Ammon's horn (tissue), 1 donor: ENCODE measurements at regions not wholly inside any gene's neighbourhood (a gene's known extent, or its start where the extent isn't known, plus 50 kb on each side); places are given as distances from the start of the nearest gene placed in this dataset.
"Not testable (repeated sequence)": the region's sequence is repeated elsewhere in the genome, so short reads cannot be mapped to it uniquely, and the experiment has no call there.

Experiments
- DNase-seq: peaks from one replicate; pipeline ENCODE4 v3.0.0-alpha.2; 2016; ENCODE audit warnings: low spot score

- DNase-seq: no peak
These were observed 142.4 kb downstream of the FCRL5 start for GRCh38 chr1:157409927-157410326.

GRCh38 chr1:157407917-157408525 is 144.3 kb downstream of the FCRL5 start:
- DNase-seq: no peak

GRCh38 chr1:157407367-157407766 is 144.9 kb downstream of the FCRL5 start:
- no peak for DNase-seq

GRCh38 chr1:157405662-157406061 is 146.7 kb downstream of the FCRL5 start:
- DNase-seq: no peak

GRCh38 chr1:157404614-157405013 is 147.7 kb downstream of the FCRL5 start:
- no peak for DNase-seq

GRCh38 chr1:157404063-157404501 is 148.2 kb downstream of the FCRL5 start:
- DNase-seq: no peak

- DNase-seq: no peak
These were observed 148.7 kb downstream of the FCRL5 start for GRCh38 chr1:157403608-157404007.

GRCh38 chr1:157403203-157403602 is 149.1 kb downstream of the FCRL5 start:
- no peak for DNase-seq

GRCh38 chr1:157400766-157401165 is 151.5 kb downstream of the FCRL5 start:
- no peak for DNase-seq

GRCh38 chr1:157399984-157400382 is 152.3 kb downstream of the FCRL5 start:
- DNase-seq: no peak

- DNase-seq: no peak
These were observed 152.9 kb downstream of the FCRL5 start for GRCh38 chr1:157399343-157399983.

GRCh38 chr1:157390651-157391050 is 161.7 kb downstream of the FCRL5 start:
- no peak for DNase-seq

- DNase-seq: no peak
These were observed 164.3 kb downstream of the FCRL5 start for GRCh38 chr1:157388057-157388456.

GRCh38 chr1:157384258-157384657 is 168.1 kb downstream of the FCRL5 start:
- no peak for DNase-seq

GRCh38 chr1:157382351-157382750 is 170.0 kb downstream of the FCRL5 start:
- no peak for DNase-seq

GRCh38 chr1:157380523-157380922 is 171.8 kb downstream of the FCRL5 start:
- no peak for DNase-seq

GRCh38 chr1:157377280-157377713 is 175.0 kb downstream of the FCRL5 start:
- DNase-seq: not testable (repeated sequence)

GRCh38 chr1:157376681-157377080 is 175.6 kb downstream of the FCRL5 start:
- no peak for DNase-seq

GRCh38 chr1:157372311-157372710 is 180.0 kb downstream of the FCRL5 start:
- not testable (repeated sequence) for DNase-seq

- DNase-seq: no peak
These were observed 180.5 kb downstream of the FCRL5 start for GRCh38 chr1:157371826-157372225.

GRCh38 chr1:157371221-157371620 is 181.1 kb downstream of the FCRL5 start:
- no peak for DNase-seq

GRCh38 chr1:157370698-157371097 is 181.6 kb downstream of the FCRL5 start:
- no peak for DNase-seq

- DNase-seq: peak; percentile 66
These were observed 182.3 kb downstream of the FCRL5 start for GRCh38 chr1:157369808-157370521.
